Liver (tissue), 3 donors: ENCODE measurements at regions not wholly inside any gene's neighbourhood (a gene's known extent, or its start where the extent isn't known, plus 50 kb on each side); places are given as distances from the start of the nearest gene placed in this dataset.

Experiments
- CTCF ChIP-seq: fragments of 150-350 bp; IDR thresholded peaks from 2 replicates; pipeline ENCODE4 v1.5.1; 2017; ENCODE audit warnings: improper control_type of control experiment, low read depth, low read length; ENCODE audit not compliant: missing input control
- EGR1 ChIP-seq, 2 donors: IDR thresholded peaks; 2 replicates each; pipeline ENCODE4 v1.6.1; 2016 to 2018; ENCODE audit warnings: antibody characterized with exemption in 2 of 2, low read depth in 2 of 2
- donor health status: healthy.
- donor health status: healthy.

- TF ChIP-seq EGR1 (IDR thresholded peaks at IDR 0.05; ENCODE audit: low read depth in 2 of 2) (no peak), CTCF (no peak)
Measured at GRCh38 chr3:46129588-46130272, 78.4 kb downstream of the CCR1 start.
